ENCODE measurements at regions not wholly inside any gene's neighbourhood (a gene's known extent, or its start where the extent isn't known, plus 50 kb on each side); places are given as distances from the start of the nearest gene placed in this dataset.

- TF ChIP-seq YY1 (IDR thresholded peaks at IDR 0.05; ENCODE audit: insufficient read depth, insufficient read length) (no peak), ZNF274 (IDR thresholded peaks at IDR 0.05; ENCODE audit: low read depth, low read length) (no peak), SUZ12 (IDR thresholded peaks at IDR 0.05; ENCODE audit: extremely low read depth, insufficient read depth, insufficient read length) (no peak)
- no peak overlapping the region for H3K9ac ChIP-seq (ENCODE audit: insufficient read length, low read depth)
- no peak for DNase-seq (ENCODE audit: low read depth, low spot score)
- H3K4me3 ChIP-seq (ENCODE audit: insufficient read length, low read depth) = no peak overlapping the region
- H3K4me1 ChIP-seq (ENCODE audit: insufficient read depth, insufficient read length) = peaks cover 7% of the 10 kb centered on the region
- H3K36me3 ChIP-seq (ENCODE audit: insufficient read depth, insufficient read length, low read length) = no peaks in the 10 kb centered on the region
- H3K27me3 ChIP-seq (ENCODE audit: insufficient read depth, insufficient read length) = no peaks in the 10 kb centered on the region
- no peaks in the 10 kb centered on the region for H3K9me3 ChIP-seq (ENCODE audit: insufficient read depth, low read length)
Measured at GRCh38 chr11:129726179-129726578, 89.5 kb upstream of the TMEM45B start.

DNA sequence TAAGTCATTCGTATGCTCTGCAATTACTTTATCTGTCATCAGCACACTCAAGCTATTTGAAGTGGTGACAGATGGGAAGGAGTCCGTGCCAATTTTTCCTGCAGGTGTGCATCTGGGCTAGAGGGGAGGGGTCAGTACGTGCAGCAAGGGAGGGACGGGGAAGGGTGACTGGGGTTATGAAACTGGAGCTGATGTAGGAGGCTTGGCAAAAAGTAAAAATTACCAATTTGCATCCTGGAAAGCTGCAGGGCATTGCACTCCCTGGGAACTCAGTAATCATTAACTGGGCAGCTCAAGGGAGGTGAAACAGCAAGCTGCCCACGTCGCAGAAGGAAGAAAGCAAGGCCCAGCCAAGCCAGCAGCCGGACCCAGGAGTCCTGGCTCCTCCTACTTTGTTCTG, 87.1 kb upstream of the TMEM45B start:
- DNase-seq (ENCODE audit: low read depth, low spot score) = no peak
- TF ChIP-seq SUZ12 (IDR thresholded peaks at IDR 0.05; ENCODE audit: extremely low read depth, insufficient read depth, insufficient read length) (no peak), ZNF274 (IDR thresholded peaks at IDR 0.05; ENCODE audit: low read depth, low read length) (no peak), YY1 (IDR thresholded peaks at IDR 0.05; ENCODE audit: insufficient read depth, insufficient read length) (no peak)

GRCh38 chr11:129729216-129729615, 86.4 kb upstream of the TMEM45B start:
- Histone ChIP-seq H3K27me3 (ENCODE audit: insufficient read depth, insufficient read length) (no peaks in the 10 kb centered on the region), H3K9ac (ENCODE audit: insufficient read length, low read depth) (no peak overlapping the region), H3K4me1 (ENCODE audit: insufficient read depth, insufficient read length) (no peaks in the 10 kb centered on the region), H3K9me3 (ENCODE audit: insufficient read depth, low read length) (no peaks in the 10 kb centered on the region), H3K4me3 (ENCODE audit: insufficient read length, low read depth) (no peak overlapping the region), H3K36me3 (ENCODE audit: insufficient read depth, insufficient read length, low read length) (no peaks in the 10 kb centered on the region)
- TF ChIP-seq ZNF274 (IDR thresholded peaks at IDR 0.05; ENCODE audit: low read depth, low read length) (no peak), SUZ12 (IDR thresholded peaks at IDR 0.05; ENCODE audit: extremely low read depth, insufficient read depth, insufficient read length) (no peak), YY1 (IDR thresholded peaks at IDR 0.05; ENCODE audit: insufficient read depth, insufficient read length) (no peak)
- DNase-seq (ENCODE audit: low read depth, low spot score) = no peak

More for the DNA sequence above, 87.1 kb upstream of the TMEM45B start:
- Histone ChIP-seq H3K9me3 (ENCODE audit: insufficient read depth, low read length) (no peaks in the 10 kb centered on the region), H3K4me1 (ENCODE audit: insufficient read depth, insufficient read length) (peaks cover 2% of the 10 kb centered on the region), H3K9ac (ENCODE audit: insufficient read length, low read depth) (no peak overlapping the region), H3K36me3 (ENCODE audit: insufficient read depth, insufficient read length, low read length) (no peaks in the 10 kb centered on the region), H3K27me3 (ENCODE audit: insufficient read depth, insufficient read length) (no peaks in the 10 kb centered on the region), H3K4me3 (ENCODE audit: insufficient read length, low read depth) (no peak overlapping the region)

DNA sequence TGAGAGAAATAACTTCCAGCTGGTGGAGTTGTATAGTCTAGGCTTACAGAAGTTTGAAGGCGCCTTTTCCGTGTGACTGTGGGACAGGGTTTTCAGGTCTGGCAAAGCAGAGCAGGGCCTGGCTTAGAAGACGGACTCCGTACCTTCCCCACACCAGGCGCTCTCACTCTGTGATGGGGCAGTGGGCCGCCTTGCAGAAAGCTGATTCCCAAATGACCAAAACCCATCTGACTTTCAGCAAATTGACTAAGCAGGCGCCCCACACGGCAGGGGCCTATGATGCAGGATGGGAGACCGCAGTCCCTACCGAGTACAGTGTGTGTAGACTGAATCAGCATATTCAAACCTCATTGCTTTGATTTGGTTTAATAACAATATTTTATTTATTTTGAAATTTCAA, 85.8 kb upstream of the TMEM45B start:
- H3K27me3 ChIP-seq (ENCODE audit: insufficient read depth, insufficient read length) = no peaks in the 10 kb centered on the region
- H3K4me3 ChIP-seq (ENCODE audit: insufficient read length, low read depth) = no peak overlapping the region

DNA sequence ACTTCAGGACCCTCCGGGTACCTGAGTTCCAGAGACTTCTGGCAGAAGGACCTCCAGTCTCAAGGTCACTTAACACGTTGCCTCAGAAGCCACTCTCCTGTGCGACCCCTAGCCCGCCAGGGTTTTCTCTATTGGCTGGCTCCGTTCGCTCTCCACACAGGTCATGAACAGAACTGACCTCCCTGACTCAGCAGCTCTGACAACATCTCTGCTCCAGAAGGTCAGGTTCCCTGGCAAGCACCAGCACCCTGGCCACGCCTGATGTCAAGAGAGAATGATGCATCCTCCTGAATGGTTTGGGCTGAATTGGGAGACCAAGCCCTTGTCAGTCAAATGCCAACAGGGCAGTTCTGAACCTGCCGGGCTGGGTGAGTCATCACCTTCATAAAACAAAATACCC, 84.3 kb upstream of the TMEM45B start:
- H3K27me3 ChIP-seq (ENCODE audit: insufficient read depth, insufficient read length) = no peaks in the 10 kb centered on the region

More for the DNA sequence above, 85.8 kb upstream of the TMEM45B start:
- DNase-seq (ENCODE audit: low read depth, low spot score) = no peak
- TF ChIP-seq ZNF274 (IDR thresholded peaks at IDR 0.05; ENCODE audit: low read depth, low read length) (no peak), SUZ12 (IDR thresholded peaks at IDR 0.05; ENCODE audit: extremely low read depth, insufficient read depth, insufficient read length) (no peak), YY1 (IDR thresholded peaks at IDR 0.05; ENCODE audit: insufficient read depth, insufficient read length) (no peak)
- Histone ChIP-seq H3K9ac (ENCODE audit: insufficient read length, low read depth) (no peak overlapping the region), H3K36me3 (ENCODE audit: insufficient read depth, insufficient read length, low read length) (no peaks in the 10 kb centered on the region), H3K9me3 (ENCODE audit: insufficient read depth, low read length) (no peaks in the 10 kb centered on the region), H3K4me1 (ENCODE audit: insufficient read depth, insufficient read length) (no peaks in the 10 kb centered on the region)

DNA sequence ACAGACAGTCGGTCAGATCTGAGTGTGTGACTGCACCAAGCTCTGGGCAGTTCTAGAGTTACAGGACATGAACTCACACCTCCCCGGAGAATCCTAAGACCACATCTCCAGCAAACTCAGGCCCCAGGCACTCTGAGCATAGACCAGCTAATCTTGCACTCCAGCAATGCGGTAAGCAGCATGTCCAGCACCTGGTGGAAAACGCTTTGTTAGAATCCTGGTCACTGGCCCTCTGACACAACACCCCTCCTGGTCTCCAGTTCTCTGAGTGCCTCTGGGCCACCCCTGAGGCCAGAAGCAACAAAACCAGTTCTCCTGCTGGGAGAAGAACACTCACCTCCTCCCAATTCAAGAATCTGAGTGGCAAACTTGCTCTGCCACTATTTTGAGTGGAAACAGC, 82.7 kb upstream of the TMEM45B start:
- Histone ChIP-seq H3K9me3 (ENCODE audit: insufficient read depth, low read length) (no peaks in the 10 kb centered on the region), H3K36me3 (ENCODE audit: insufficient read depth, insufficient read length, low read length) (no peaks in the 10 kb centered on the region), H3K27me3 (ENCODE audit: insufficient read depth, insufficient read length) (no peaks in the 10 kb centered on the region), H3K9ac (ENCODE audit: insufficient read length, low read depth) (no peak overlapping the region), H3K4me1 (ENCODE audit: insufficient read depth, insufficient read length) (no peaks in the 10 kb centered on the region), H3K4me3 (ENCODE audit: insufficient read length, low read depth) (no peak overlapping the region)
- no peak for DNase-seq (ENCODE audit: low read depth, low spot score)
- no peak for TF ChIP-seq ZNF274 (IDR thresholded peaks at IDR 0.05; ENCODE audit: low read depth, low read length)
- no peak for TF ChIP-seq SUZ12 (IDR thresholded peaks at IDR 0.05; ENCODE audit: extremely low read depth, insufficient read depth, insufficient read length)
- TF ChIP-seq YY1 (IDR thresholded peaks at IDR 0.05; ENCODE audit: insufficient read depth, insufficient read length) = no peak

More for the DNA sequence above, 84.3 kb upstream of the TMEM45B start:
- H3K9me3 ChIP-seq (ENCODE audit: insufficient read depth, low read length) = no peaks in the 10 kb centered on the region
- no peaks in the 10 kb centered on the region for H3K4me1 ChIP-seq (ENCODE audit: insufficient read depth, insufficient read length)
- no peak for TF ChIP-seq ZNF274 (IDR thresholded peaks at IDR 0.05; ENCODE audit: low read depth, low read length)
- no peak for TF ChIP-seq YY1 (IDR thresholded peaks at IDR 0.05; ENCODE audit: insufficient read depth, insufficient read length)
- no peak for TF ChIP-seq SUZ12 (IDR thresholded peaks at IDR 0.05; ENCODE audit: extremely low read depth, insufficient read depth, insufficient read length)
- H3K9ac ChIP-seq (ENCODE audit: insufficient read length, low read depth) = no peak overlapping the region
- no peak overlapping the region for H3K4me3 ChIP-seq (ENCODE audit: insufficient read length, low read depth)
- no peaks in the 10 kb centered on the region for H3K36me3 ChIP-seq (ENCODE audit: insufficient read depth, insufficient read length, low read length)
- DNase-seq (ENCODE audit: low read depth, low spot score) = no peak

- H3K4me3 ChIP-seq (ENCODE audit: insufficient read length, low read depth) = no peak overlapping the region
- no peaks in the 10 kb centered on the region for H3K27me3 ChIP-seq (ENCODE audit: insufficient read depth, insufficient read length)
- no peak for DNase-seq (ENCODE audit: low read depth, low spot score)
- no peaks in the 10 kb centered on the region for H3K4me1 ChIP-seq (ENCODE audit: insufficient read depth, insufficient read length)
- H3K9me3 ChIP-seq (ENCODE audit: insufficient read depth, low read length) = no peaks in the 10 kb centered on the region
- no peaks in the 10 kb centered on the region for H3K36me3 ChIP-seq (ENCODE audit: insufficient read depth, insufficient read length, low read length)
- no peak for TF ChIP-seq YY1 (IDR thresholded peaks at IDR 0.05; ENCODE audit: insufficient read depth, insufficient read length)
- TF ChIP-seq SUZ12 (IDR thresholded peaks at IDR 0.05; ENCODE audit: extremely low read depth, insufficient read depth, insufficient read length) = no peak
- TF ChIP-seq ZNF274 (IDR thresholded peaks at IDR 0.05; ENCODE audit: low read depth, low read length) = no peak
- H3K9ac ChIP-seq (ENCODE audit: insufficient read length, low read depth) = no peak overlapping the region
Measured at GRCh38 chr11:129733384-129733783, 82.3 kb upstream of the TMEM45B start.

Measured in NT2/D1 (cell line).